ENCODE measurements at regions not wholly inside any gene's neighbourhood (a gene's known extent, or its start where the extent isn't known, plus 50 kb on each side); places are given as distances from the start of the nearest gene placed in this dataset.

GRCh38 chr6:99833034-99833433 is 161.0 kb downstream of the MCHR2 start:
- TF ChIP-seq POLR2AphosphoS5 (IDR thresholded peaks at IDR 0.05) (no peak), CTCF (IDR thresholded peaks at IDR 0.05) (no peak), POLR2A (IDR thresholded peaks at IDR 0.05; ENCODE audit: low read depth) (no peak), EP300 (IDR thresholded peaks at IDR 0.05) (no peak)
- Histone ChIP-seq H3K36me3 (no peaks in the 10 kb centered on the region), H3K27ac (replicated peaks in 1 of 4) (no peak overlapping the region), H3K4me1 (no peaks in the 10 kb centered on the region), H3K4me3 (no peak overlapping the region), H3K27me3 (no peaks in the 10 kb centered on the region), H3K9me3 (no peaks in the 10 kb centered on the region)
- WGBS, result 69% methylated on average over 3 of the region's 3 CpGs
- no peak for DNase-seq (ENCODE audit: extremely low spot score)
- intact Hi-C loops (cut with DNase I), result no loop called here

DNA sequence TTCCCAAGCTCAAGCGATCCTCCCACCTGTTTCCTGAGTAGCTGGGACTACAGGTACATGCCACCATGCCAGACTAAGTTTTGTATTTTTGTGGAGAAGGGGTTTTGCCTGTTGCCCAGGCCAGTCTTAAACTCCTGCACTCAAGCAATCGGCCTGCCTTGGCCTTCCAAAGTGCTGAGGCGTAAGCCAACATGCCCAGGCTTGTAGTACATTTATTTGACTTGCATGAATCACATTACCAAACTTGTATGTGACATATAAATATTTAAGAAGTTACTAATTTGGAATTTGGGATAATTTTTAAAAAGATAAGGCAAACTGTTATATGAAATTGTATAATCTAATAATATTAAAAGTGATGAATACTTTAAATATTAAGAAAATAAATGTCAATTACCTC is 157.6 kb downstream of the MCHR2 start:
- no peaks in the 10 kb centered on the region for H3K9me3 ChIP-seq
- WGBS, result 86% methylated on average over 3 of the region's 3 CpGs
- intact Hi-C loops (cut with DNase I), result no loop called here
- DNase-seq (ENCODE audit: extremely low spot score), result no peak
- no peak overlapping the region for H3K4me3 ChIP-seq
- H3K27me3 ChIP-seq, result no peaks in the 10 kb centered on the region
- no peaks in the 10 kb centered on the region for H3K4me1 ChIP-seq
- H3K27ac ChIP-seq (replicated peaks in 1 of 4), result no peak overlapping the region
- TF ChIP-seq POLR2A (IDR thresholded peaks at IDR 0.05; ENCODE audit: low read depth) (no peak), CTCF (IDR thresholded peaks at IDR 0.05) (no peak), POLR2AphosphoS5 (IDR thresholded peaks at IDR 0.05) (no peak), EP300 (IDR thresholded peaks at IDR 0.05) (no peak)
- H3K36me3 ChIP-seq, result no peaks in the 10 kb centered on the region

DNA sequence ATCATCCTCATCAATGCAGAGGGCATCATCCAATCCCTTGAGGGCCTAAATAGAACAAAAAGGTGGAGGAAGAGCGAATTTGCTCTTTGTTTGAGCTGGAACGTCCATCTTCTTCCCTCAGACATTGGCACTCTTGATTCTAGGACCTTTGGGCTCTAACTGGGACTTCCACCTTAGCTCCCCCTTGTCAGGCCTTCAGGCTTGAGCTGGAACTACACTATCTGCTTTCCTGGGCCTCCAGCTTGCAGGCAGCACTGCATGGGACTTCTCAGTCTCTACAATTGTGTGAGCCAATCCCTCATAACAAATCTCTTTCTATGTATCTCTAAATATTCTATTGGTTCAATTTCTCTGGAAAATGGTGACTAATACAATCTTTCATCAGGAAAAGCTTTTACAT is 155.4 kb downstream of the MCHR2 start:
- TF ChIP-seq POLR2AphosphoS5 (IDR thresholded peaks at IDR 0.05), result no peak
- no peak for TF ChIP-seq EP300 (IDR thresholded peaks at IDR 0.05)
- no peak for TF ChIP-seq CTCF (IDR thresholded peaks at IDR 0.05)
- no peak for TF ChIP-seq POLR2A (IDR thresholded peaks at IDR 0.05; ENCODE audit: low read depth)
- H3K36me3 ChIP-seq, result no peaks in the 10 kb centered on the region
- DNase-seq (ENCODE audit: extremely low spot score), result no peak
- no peaks in the 10 kb centered on the region for H3K27me3 ChIP-seq
- H3K4me1 ChIP-seq, result no peaks in the 10 kb centered on the region
- H3K4me3 ChIP-seq, result no peak overlapping the region
- intact Hi-C loops (cut with DNase I), result no loop called here
- 72% methylated on average over 2 of the region's 2 CpGs for WGBS
- no peak overlapping the region for H3K27ac ChIP-seq (replicated peaks in 1 of 4)
- H3K9me3 ChIP-seq, result no peaks in the 10 kb centered on the region

GRCh38 chr6:99841297-99841696 is 152.7 kb downstream of the MCHR2 start:
- Histone ChIP-seq H3K27ac (replicated peaks in 1 of 4) (no peak overlapping the region), H3K27me3 (no peaks in the 10 kb centered on the region), H3K4me3 (no peak overlapping the region), H3K36me3 (no peaks in the 10 kb centered on the region), H3K9me3 (no peaks in the 10 kb centered on the region), H3K4me1 (no peaks in the 10 kb centered on the region)
- 32% methylated on average over 1 of the region's 1 CpG for WGBS
- DNase-seq (ENCODE audit: extremely low spot score), result no peak
- TF ChIP-seq POLR2A (IDR thresholded peaks at IDR 0.05; ENCODE audit: low read depth) (no peak), CTCF (IDR thresholded peaks at IDR 0.05) (no peak), EP300 (IDR thresholded peaks at IDR 0.05) (no peak), POLR2AphosphoS5 (IDR thresholded peaks at IDR 0.05) (no peak)
- intact Hi-C loops (cut with DNase I), result no loop called here

- no peaks in the 10 kb centered on the region for H3K9me3 ChIP-seq
- 78% methylated on average over 2 of the region's 2 CpGs for WGBS
- H3K4me3 ChIP-seq, result no peak overlapping the region
- no peak for DNase-seq (ENCODE audit: extremely low spot score)
- no peaks in the 10 kb centered on the region for H3K4me1 ChIP-seq
- TF ChIP-seq EP300 (IDR thresholded peaks at IDR 0.05), result no peak
- no peak for TF ChIP-seq POLR2AphosphoS5 (IDR thresholded peaks at IDR 0.05)
- no peak for TF ChIP-seq CTCF (IDR thresholded peaks at IDR 0.05)
- no peak for TF ChIP-seq POLR2A (IDR thresholded peaks at IDR 0.05; ENCODE audit: low read depth)
- no peaks in the 10 kb centered on the region for H3K27me3 ChIP-seq
- intact Hi-C loops (cut with DNase I), result no loop called here
- H3K27ac ChIP-seq (replicated peaks in 1 of 4), result no peak overlapping the region
- H3K36me3 ChIP-seq, result no peaks in the 10 kb centered on the region
These were observed 148.0 kb downstream of the MCHR2 start for GRCh38 chr6:99846006-99846405.

All from esophagus muscularis mucosa (tissue), 4 donors.